ENCODE measurements at regions not wholly inside any gene's neighbourhood (a gene's known extent, or its start where the extent isn't known, plus 50 kb on each side); places are given as distances from the start of the nearest gene placed in this dataset.

DNA sequence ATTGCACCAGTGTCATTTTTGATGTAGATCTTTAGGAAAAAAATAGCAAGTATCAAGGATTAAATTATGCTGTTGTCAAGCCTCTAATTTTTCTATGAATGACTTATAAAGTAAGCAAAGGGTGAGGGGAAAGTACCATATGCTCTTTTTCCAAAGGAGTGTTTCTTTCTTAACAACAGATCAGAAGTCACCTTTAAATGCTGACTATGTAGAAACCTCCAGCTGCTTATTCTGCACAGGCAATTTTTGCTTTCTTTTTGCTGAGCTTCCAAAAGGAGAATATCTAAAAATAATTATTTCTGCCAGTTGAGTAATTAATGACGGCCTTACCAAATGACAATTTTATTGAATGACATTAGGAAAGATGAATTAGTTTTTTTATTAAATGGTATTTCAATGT is 390.6 kb upstream of the MANEA start:
- Histone ChIP-seq H3K36me3 (replicated peaks; ENCODE audit: control insufficient read depth, insufficient read depth, low read length) (no peaks in the 10 kb centered on the region), H3K4me3 (ENCODE audit: insufficient read depth, low read depth, low read length) (no peak overlapping the region), H3K27me3 (ENCODE audit: control insufficient read depth, insufficient read depth, low read length) (no peaks in the 10 kb centered on the region)
- DNase-seq = no peak

DNA sequence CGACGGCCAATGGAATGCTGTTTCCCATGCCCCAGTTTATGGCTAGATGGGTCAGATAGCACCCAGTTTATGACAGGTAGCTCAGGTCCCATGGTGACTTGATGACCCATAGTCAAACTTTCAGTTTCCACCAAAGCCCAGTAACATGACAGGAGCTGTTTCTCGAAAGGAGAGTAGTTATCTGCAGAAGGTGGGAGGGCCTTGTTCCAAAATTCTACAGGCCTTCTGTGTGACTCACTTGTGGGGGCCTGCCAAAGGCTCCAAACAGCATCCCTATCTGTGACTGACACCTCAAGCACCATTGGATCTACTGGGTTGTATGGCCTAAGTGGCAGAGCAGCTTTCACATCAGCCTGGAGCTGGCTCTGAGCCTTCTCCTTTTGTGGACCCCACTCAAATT is 379.7 kb upstream of the MANEA start:
- H3K36me3 ChIP-seq (replicated peaks; ENCODE audit: control insufficient read depth, insufficient read depth, low read length) = no peaks in the 10 kb centered on the region
- no peaks in the 10 kb centered on the region for H3K27me3 ChIP-seq (ENCODE audit: control insufficient read depth, insufficient read depth, low read length)
- no peak for DNase-seq
- no peak overlapping the region for H3K4me3 ChIP-seq (ENCODE audit: insufficient read depth, low read depth, low read length)

DNA sequence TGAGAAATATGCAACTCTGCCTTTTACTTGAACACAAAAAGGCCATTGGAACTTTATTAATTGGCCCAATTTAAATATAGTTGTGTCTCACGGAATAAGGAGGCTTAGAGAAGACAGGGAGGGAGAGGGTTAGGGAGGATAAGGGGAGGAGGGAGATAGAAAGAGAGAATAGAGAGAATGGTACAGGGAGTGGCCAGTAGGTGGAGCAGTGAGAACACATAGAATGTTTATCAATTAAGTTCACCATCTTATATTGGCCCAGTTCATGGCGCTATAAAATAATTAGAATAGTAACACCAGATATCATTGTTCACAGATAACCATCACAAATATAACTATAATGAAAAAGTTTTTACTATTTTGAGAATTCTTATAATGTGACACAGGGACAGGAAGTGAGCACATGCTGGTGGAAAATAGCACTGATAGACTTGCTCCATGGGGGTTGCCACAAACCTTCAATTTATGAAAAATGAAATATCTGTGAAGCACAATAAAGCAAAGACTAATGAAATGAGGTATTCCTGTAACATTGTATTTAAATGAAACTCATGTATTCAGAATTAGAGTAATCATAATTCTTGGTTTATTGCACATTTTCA is 374.1 kb upstream of the MANEA start:
- Histone ChIP-seq H3K36me3 (replicated peaks; ENCODE audit: control insufficient read depth, insufficient read depth, low read length) (no peaks in the 10 kb centered on the region), H3K27me3 (ENCODE audit: control insufficient read depth, insufficient read depth, low read length) (no peaks in the 10 kb centered on the region), H3K4me3 (ENCODE audit: insufficient read depth, low read depth, low read length) (no peak overlapping the region)
- peak; percentile 2 for DNase-seq

DNA sequence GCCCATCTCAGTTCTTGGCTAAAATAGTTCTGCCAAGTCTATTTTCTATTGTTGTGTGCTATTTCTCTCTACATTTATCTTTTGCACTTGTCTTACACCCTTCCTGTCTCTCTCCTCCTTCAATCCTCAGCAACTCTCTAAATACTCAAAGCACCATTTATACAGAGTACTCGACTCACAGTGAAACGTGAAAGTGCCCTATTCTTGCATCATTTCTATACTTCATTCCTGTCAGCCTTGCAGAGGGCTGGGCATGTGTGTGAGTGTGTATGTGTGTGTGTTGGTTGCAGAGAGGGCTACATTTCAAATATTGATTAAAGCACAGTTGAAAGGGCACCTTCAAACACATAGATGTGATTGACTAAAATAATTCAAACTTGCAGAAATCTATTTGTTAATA is 373.2 kb upstream of the MANEA start:
- no peak overlapping the region for H3K4me3 ChIP-seq (ENCODE audit: insufficient read depth, low read depth, low read length)
- no peak for DNase-seq

DNA sequence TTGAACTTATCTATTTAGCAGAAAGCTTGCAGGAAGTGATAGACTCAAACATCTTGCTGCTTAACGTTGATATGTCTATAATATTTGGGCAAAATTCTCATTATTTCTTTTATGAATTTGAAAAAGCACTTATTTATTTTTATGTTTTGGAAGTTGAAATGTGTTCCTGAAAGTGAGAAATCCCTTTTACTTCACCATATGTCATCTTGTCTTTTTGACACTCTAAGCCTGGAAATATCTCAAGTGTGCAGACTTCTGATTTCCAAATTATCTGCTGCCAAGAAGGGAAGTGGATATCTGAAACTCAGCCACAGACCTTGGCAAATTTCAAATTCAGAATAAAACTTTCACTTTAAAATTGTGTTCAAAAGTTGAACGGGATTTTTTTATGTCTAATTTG is 368.7 kb upstream of the MANEA start:
- no peak for DNase-seq
- no peaks in the 10 kb centered on the region for H3K27me3 ChIP-seq (ENCODE audit: control insufficient read depth, insufficient read depth, low read length)

More for the DNA sequence above, 373.2 kb upstream of the MANEA start:
- no peaks in the 10 kb centered on the region for H3K36me3 ChIP-seq (replicated peaks; ENCODE audit: control insufficient read depth, insufficient read depth, low read length)
- no peaks in the 10 kb centered on the region for H3K27me3 ChIP-seq (ENCODE audit: control insufficient read depth, insufficient read depth, low read length)

DNA sequence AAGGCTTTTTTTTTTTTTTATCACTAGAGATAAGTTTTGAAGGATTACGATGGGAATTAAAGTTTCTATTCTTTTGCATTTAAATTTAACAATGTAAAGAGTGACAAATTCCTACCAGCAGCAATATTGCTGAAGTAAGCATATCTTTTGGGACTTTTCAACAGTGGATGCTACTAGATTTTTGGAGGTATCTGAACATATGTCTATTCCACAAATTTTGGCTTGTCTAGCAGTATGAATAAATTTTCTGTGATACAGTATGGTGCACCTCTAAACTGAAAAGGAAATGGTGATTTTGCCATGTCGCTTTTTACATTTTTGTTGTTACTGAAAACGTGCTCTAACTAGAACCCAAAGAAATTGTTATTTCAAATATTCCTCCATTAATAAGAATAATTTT is 368.3 kb upstream of the MANEA start:
- Histone ChIP-seq H3K4me3 (ENCODE audit: insufficient read depth, low read depth, low read length) (no peak overlapping the region), H3K36me3 (replicated peaks; ENCODE audit: control insufficient read depth, insufficient read depth, low read length) (no peaks in the 10 kb centered on the region), H3K27me3 (ENCODE audit: control insufficient read depth, insufficient read depth, low read length) (no peaks in the 10 kb centered on the region)
- no peak for DNase-seq

More for the DNA sequence above, 368.7 kb upstream of the MANEA start:
- H3K36me3 ChIP-seq (replicated peaks; ENCODE audit: control insufficient read depth, insufficient read depth, low read length) = no peaks in the 10 kb centered on the region
- no peak overlapping the region for H3K4me3 ChIP-seq (ENCODE audit: insufficient read depth, low read depth, low read length)

DNA sequence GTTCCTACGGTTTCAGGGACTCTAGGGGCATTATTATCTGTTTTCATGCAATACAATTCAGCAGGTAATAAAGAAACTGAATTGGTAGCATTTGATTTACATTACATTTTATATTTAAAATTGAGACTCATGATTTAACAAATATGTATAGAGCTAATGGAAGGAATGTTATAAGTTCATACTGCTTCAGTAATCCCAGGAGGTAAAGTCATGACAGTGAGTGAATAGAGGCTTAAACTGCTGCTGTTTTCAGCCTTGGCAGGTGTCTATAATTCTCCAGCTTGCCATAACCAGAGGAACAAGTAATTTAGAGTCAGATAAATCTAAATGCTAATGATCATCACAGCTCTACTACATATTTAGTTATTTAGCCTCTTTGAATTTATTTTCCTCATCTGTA is 360.8 kb upstream of the MANEA start:
- DNase-seq = no peak

DNA sequence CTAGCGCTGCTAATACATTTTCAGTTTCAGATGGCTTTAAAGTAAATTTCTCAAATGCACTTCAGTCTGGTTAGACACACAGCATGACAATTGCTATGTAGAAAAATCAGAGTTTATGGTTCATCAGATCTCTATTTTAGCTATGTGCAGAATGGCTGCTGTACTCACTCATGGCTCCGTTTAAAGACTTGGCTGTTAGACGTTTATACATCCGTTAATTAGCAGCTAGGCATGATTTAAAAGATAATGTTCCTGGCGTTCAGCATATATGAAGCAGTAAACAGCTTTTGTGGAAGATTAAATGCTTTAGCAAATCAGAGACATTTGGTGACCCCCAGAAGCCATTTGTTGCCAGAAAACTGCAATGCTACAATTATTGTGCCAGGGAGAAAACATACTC is 350.0 kb upstream of the MANEA start:
- Histone ChIP-seq H3K36me3 (replicated peaks; ENCODE audit: control insufficient read depth, insufficient read depth, low read length) (no peaks in the 10 kb centered on the region), H3K4me3 (ENCODE audit: insufficient read depth, low read depth, low read length) (no peak overlapping the region), H3K27me3 (ENCODE audit: control insufficient read depth, insufficient read depth, low read length) (peaks cover 36% of the 10 kb centered on the region; the same call in 1 of the 2 replicates)
- no peak for DNase-seq

More for the DNA sequence above, 360.8 kb upstream of the MANEA start:
- H3K4me3 ChIP-seq (ENCODE audit: insufficient read depth, low read depth, low read length) = no peak overlapping the region
- H3K27me3 ChIP-seq (ENCODE audit: control insufficient read depth, insufficient read depth, low read length) = no peaks in the 10 kb centered on the region
- H3K36me3 ChIP-seq (replicated peaks; ENCODE audit: control insufficient read depth, insufficient read depth, low read length) = no peaks in the 10 kb centered on the region

DNA sequence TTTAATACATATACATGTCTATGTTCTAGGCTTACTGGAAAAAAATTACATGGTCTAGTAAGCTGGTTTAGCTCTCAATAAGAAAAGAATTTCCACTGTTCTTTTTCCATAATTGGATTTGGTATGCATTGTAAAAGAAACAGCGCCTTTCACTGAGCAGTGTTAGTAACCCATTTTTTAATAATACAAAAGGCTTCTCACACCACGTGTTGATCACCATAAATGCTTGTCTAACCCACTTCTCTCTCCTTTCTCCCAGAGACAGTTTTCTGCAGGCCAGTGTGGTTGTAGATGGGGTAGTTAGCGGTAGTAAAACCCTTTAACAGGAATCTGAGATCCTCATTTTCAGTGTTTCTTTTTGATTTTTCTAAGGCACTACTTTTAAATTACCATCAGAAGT is 348.7 kb upstream of the MANEA start:
- DNase-seq = no peak
- Histone ChIP-seq H3K4me3 (ENCODE audit: insufficient read depth, low read depth, low read length) (no peak overlapping the region), H3K27me3 (ENCODE audit: control insufficient read depth, insufficient read depth, low read length) (peaks cover 36% of the 10 kb centered on the region; the same call in 1 of the 2 replicates), H3K36me3 (replicated peaks; ENCODE audit: control insufficient read depth, insufficient read depth, low read length) (no peaks in the 10 kb centered on the region)

DNA sequence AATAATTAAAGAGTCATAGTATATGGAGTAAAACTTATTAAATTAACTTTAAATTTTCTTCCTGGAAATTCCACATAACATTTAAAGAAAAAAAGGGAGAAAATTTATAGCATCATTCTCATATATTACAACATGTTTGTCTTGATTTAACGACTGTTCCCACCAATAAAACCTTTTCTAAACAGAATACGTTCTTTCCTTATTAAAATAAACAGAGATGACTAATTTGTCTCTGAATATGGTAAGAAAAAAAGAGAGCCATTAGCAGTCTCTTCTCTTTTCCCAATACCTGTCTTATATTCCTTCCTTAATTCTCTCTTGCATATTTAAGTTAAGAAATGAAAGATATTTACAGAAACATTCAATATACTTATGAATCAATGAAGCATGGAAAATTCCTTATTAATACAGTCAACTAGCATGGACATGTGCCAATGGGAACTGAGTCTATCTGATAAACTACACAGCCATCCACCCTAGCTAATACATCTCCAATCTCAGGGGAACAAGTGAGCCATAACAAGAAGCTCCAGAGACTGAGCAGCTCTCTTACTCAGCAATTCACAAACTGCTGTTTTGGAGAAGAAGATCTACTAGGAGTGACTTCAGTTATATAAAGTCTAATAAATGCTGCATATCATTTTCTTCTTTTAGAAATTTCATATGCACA is 347.1 kb upstream of the MANEA start:
- Histone ChIP-seq H3K36me3 (replicated peaks; ENCODE audit: control insufficient read depth, insufficient read depth, low read length) (no peaks in the 10 kb centered on the region), H3K4me3 (ENCODE audit: insufficient read depth, low read depth, low read length) (no peak overlapping the region), H3K27me3 (ENCODE audit: control insufficient read depth, insufficient read depth, low read length) (peaks cover 36% of the 10 kb centered on the region; the same call in 1 of the 2 replicates)
- DNase-seq = no peak

DNA sequence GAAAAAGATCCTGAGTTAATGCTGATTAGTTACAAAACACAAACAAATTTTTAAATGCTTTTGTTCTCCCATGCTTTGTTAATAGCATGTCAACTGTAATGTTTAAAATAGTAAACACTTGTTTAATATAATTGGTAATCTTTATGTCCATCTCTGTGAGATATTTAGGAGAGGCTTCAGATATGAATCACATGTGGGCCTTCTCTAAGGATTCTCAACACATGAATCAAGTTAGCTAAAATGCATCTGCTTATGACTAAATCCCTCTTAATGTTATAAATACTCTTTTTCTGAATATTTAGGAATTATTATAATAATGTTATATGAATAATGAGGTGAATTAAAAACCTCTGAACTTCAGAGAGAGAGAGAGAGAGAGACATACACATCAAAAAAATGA is 345.9 kb upstream of the MANEA start:
- H3K4me3 ChIP-seq (ENCODE audit: insufficient read depth, low read depth, low read length) = no peak overlapping the region
- no peaks in the 10 kb centered on the region for H3K36me3 ChIP-seq (replicated peaks; ENCODE audit: control insufficient read depth, insufficient read depth, low read length)
- no peak for DNase-seq
- H3K27me3 ChIP-seq (ENCODE audit: control insufficient read depth, insufficient read depth, low read length) = peaks cover 32% of the 10 kb centered on the region; the same call in 1 of the 2 replicates

DNA sequence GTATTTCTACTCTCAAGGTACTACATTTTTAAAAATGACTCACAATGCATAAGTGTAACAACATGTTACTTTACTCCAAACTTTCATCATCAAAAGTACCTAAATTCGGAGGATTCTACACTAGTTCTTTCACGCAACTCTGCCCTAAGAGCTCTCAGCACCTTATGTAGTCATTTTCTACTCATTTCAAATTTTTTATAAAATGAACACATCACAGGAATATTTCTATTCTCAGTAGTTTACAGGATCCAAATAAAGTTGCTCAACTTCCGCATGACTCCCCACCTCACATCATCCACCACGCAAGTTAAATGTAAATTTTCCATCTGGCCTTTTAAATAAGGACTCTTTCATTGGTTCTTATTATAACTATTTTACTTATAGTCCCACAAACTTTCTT is 344.9 kb upstream of the MANEA start:
- DNase-seq = no peak
- Histone ChIP-seq H3K27me3 (ENCODE audit: control insufficient read depth, insufficient read depth, low read length) (peaks cover 28% of the 10 kb centered on the region; the same call in 1 of the 2 replicates), H3K4me3 (ENCODE audit: insufficient read depth, low read depth, low read length) (no peak overlapping the region), H3K36me3 (replicated peaks; ENCODE audit: control insufficient read depth, insufficient read depth, low read length) (no peaks in the 10 kb centered on the region)

DNA sequence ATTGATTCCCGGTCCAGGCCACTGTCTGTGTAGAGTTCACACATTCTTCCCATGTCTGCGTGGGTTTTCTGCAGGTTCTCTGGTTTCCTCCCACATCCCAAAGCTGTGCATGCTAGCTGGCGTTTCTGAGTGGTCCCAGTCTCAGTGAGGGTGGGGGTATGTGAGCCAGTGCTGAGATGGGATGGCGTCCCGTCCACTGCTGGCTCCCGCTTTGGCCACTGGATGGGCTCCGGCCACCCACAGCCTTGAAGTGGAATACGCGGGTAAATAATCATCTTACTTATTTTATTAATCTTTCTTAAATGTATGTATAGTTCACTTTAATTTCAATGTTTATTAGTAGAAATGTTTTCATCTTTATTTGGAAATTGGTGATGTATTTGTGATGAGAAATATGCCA is 343.5 kb upstream of the MANEA start:
- no peak overlapping the region for H3K4me3 ChIP-seq (ENCODE audit: insufficient read depth, low read depth, low read length)
- H3K36me3 ChIP-seq (replicated peaks; ENCODE audit: control insufficient read depth, insufficient read depth, low read length) = no peaks in the 10 kb centered on the region
- DNase-seq = no peak
- peaks cover 14% of the 10 kb centered on the region; the same call in 1 of the 2 replicates for H3K27me3 ChIP-seq (ENCODE audit: control insufficient read depth, insufficient read depth, low read length)

DNA sequence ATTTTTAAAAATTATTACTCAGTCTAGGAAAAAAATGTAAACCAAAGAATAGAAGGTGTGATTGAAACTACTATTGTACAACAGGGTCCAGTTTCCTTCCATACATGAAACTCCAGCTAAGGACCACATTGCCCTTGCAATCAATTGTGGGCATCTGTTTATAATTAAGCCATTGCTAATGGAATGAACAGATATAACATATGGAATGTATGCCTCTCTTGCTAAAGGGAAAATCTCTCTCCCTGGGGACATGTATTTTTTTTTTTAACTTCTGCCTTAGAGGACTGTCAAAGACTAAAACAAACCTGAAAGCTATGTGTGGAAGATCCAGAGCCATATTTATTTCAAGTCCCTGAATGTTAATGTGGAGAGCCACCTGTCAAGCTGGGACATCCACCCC is 336.8 kb upstream of the MANEA start:
- H3K4me3 ChIP-seq (ENCODE audit: insufficient read depth, low read depth, low read length) = no peak overlapping the region
- no peak for DNase-seq
- no peaks in the 10 kb centered on the region for H3K27me3 ChIP-seq (ENCODE audit: control insufficient read depth, insufficient read depth, low read length)
- H3K36me3 ChIP-seq (replicated peaks; ENCODE audit: control insufficient read depth, insufficient read depth, low read length) = no peaks in the 10 kb centered on the region

DNA sequence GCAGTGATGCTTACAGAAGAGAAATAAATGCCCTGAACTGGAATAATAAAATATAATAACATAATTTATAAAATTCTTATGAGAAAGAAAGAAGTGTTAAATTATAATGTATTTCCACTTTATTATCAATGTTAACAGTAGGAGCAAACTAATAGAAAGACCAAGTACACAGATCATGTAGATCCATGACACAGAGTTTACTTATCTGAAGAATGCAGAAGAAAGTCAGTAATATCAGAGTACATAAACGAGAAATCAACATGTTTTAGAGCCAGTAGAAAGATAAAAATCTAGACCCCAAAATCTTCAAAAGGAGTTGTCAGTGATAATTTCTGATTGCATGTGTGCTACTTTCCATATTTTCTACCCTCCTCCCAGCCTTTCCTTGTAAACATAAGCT is 334.8 kb upstream of the MANEA start:
- Histone ChIP-seq H3K27me3 (ENCODE audit: control insufficient read depth, insufficient read depth, low read length) (no peaks in the 10 kb centered on the region), H3K36me3 (replicated peaks; ENCODE audit: control insufficient read depth, insufficient read depth, low read length) (no peaks in the 10 kb centered on the region), H3K4me3 (ENCODE audit: insufficient read depth, low read depth, low read length) (no peak overlapping the region)
- DNase-seq = no peak

Measured in H7 (cell line).